ENCODE measurements at regions not wholly inside any gene's neighbourhood (a gene's known extent, or its start where the extent isn't known, plus 50 kb on each side); places are given as distances from the start of the nearest gene placed in this dataset.

DNA sequence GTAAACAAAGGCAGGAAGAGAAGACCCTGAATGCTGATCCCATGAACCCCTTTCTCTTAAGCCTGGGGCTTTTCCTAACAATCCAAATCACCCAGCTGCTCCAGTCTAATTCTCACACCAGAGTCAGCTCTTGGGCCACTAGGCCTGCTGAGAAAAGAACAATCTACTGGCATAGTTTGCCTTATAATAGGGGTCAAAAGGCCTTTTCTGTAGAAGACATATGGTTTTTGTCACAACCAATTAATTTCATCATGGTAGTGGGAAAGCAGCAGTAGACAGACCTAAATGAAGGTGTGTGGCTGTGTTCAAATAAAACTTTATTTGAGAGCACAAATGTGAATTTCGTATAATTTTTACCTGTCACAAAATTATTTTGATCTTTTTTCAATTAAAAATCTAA, 994.7 kb upstream of the EPHA7 start:
- no peaks in the 10 kb centered on the region for H3K9me3 ChIP-seq
- 54 to 86% (median 73%) methylated on average over 1 of the region's 1 CpG for WGBS, 5 donors
- H3K4me1 ChIP-seq, result no peaks in the 10 kb centered on the region
- intact Hi-C loops (cut with DNase I; ENCODE audit: low total_unique reads), result no loop called here
- no peak overlapping the region for H3K27ac ChIP-seq
- no peaks in the 10 kb centered on the region for H3K27me3 ChIP-seq (replicated peaks in 1 of 7)
- no peak for DNase-seq
- H3K4me3 ChIP-seq, result no peak overlapping the region
- H3K36me3 ChIP-seq, result no peaks in the 10 kb centered on the region
- TF ChIP-seq POLR2AphosphoS5 (IDR thresholded peaks at IDR 0.05) (no peak), POLR2A (IDR thresholded peaks at IDR 0.05) (no peak)
- TF ChIP-seq, protein P1, sequence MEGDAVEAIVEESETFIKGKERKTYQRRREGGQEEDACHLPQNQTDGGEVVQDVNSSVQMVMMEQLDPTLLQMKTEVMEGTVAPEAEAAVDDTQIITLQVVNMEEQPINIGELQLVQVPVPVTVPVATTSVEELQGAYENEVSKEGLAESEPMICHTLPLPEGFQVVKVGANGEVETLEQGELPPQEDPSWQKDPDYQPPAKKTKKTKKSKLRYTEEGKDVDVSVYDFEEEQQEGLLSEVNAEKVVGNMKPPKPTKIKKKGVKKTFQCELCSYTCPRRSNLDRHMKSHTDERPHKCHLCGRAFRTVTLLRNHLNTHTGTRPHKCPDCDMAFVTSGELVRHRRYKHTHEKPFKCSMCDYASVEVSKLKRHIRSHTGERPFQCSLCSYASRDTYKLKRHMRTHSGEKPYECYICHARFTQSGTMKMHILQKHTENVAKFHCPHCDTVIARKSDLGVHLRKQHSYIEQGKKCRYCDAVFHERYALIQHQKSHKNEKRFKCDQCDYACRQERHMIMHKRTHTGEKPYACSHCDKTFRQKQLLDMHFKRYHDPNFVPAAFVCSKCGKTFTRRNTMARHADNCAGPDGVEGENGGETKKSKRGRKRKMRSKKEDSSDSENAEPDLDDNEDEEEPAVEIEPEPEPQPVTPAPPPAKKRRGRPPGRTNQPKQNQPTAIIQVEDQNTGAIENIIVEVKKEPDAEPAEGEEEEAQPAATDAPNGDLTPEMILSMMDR (IDR thresholded peaks at IDR 0.05 in 8 of 11, conservative IDR thresholded peaks at IDR 0.05 in 3 of 11), result no peak

DNA sequence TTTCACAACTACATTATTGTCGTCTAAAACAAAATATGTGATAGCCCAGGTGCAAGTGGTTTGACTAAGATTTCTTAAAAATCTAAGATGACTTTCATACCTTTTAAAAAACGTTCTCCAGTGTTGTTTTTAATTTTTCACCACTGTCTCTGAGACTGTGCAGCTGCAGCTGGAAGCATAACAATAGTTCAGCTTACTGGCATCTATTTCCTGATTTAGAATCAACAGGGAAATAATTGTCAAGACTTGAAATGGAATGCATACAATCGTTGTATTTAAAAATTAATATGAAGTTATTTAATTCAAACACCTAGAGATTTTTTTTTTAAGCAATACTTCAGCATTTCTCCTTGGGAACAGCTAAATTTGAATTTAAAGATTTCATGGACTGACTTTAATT, 982.0 kb upstream of the EPHA7 start:
- 37 to 44% (median 40%) methylated on average over 3 of the region's 3 CpGs for WGBS, 5 donors
- H3K4me1 ChIP-seq, result no peaks in the 10 kb centered on the region
- no peaks in the 10 kb centered on the region for H3K9me3 ChIP-seq
- H3K27me3 ChIP-seq (replicated peaks in 1 of 7), result no peaks in the 10 kb centered on the region
- no peaks in the 10 kb centered on the region for H3K36me3 ChIP-seq
- no peak overlapping the region for H3K27ac ChIP-seq
- TF ChIP-seq POLR2AphosphoS5 (IDR thresholded peaks at IDR 0.05) (no peak), POLR2A (IDR thresholded peaks at IDR 0.05) (no peak)
- TF ChIP-seq, protein P1 (IDR thresholded peaks at IDR 0.05 in 8 of 11, conservative IDR thresholded peaks at IDR 0.05 in 3 of 11), result no peak
- no peak overlapping the region for H3K4me3 ChIP-seq
- DNase-seq, result no peak
- intact Hi-C loops (cut with DNase I; ENCODE audit: low total_unique reads), result no loop called here

DNA sequence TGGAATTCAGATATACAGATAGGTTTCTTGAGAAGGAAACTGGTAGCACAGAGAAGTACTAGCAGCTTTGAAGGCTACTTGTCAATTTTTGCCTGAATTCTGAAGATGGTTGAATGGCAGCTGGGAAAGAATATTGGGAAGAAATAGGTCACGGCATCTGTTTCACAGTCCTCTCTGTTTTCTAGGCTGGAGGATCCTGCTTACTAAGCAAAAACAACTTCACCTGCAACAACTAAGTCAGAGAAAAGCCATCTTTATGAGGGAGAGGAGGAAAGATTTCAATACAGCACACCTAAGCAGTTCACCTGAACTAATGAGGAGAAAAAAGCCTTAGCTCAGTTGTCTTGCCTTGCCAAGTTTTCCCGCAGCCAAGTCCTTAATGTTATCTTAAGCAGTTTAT, 975.5 kb upstream of the EPHA7 start:
- Histone ChIP-seq H3K4me3 (no peak overlapping the region), H3K27me3 (replicated peaks in 1 of 7) (no peaks in the 10 kb centered on the region), H3K27ac (no peak overlapping the region), H3K36me3 (no peaks in the 10 kb centered on the region), H3K9me3 (no peaks in the 10 kb centered on the region), H3K4me1 (no peaks in the 10 kb centered on the region)
- DNase-seq, result no peak
- TF ChIP-seq, protein P1 (IDR thresholded peaks at IDR 0.05 in 8 of 11, conservative IDR thresholded peaks at IDR 0.05 in 3 of 11), result no peak
- TF ChIP-seq POLR2AphosphoS5 (IDR thresholded peaks at IDR 0.05), result no peak
- no peak for TF ChIP-seq POLR2A (IDR thresholded peaks at IDR 0.05)
- WGBS, 5 donors, result 87 to 97% (median 90%) methylated on average over 2 of the region's 2 CpGs
- intact Hi-C loops (cut with DNase I; ENCODE audit: low total_unique reads), result no loop called here

DNA sequence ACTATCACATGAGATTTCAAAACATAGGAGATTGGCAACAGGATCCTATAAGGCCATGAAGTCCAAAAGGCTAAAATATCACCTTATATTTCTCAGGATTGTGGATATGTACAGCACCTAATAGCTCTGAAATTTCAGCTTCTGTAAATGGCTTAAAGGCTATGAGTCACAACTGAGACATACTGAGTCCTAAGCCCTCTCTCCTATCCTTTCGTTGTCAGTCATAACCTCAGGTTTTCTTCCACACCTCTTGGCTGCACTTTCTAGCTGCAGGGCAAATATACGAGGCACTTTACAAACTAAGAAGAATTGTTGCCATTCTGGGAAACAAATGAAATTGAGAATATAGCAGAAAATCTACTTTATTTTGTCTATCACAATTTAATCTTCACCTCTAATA, 969.9 kb upstream of the EPHA7 start:
- Histone ChIP-seq H3K4me3 (no peak overlapping the region), H3K27ac (no peak overlapping the region), H3K9me3 (no peaks in the 10 kb centered on the region), H3K36me3 (no peaks in the 10 kb centered on the region), H3K4me1 (no peaks in the 10 kb centered on the region), H3K27me3 (replicated peaks in 1 of 7) (no peaks in the 10 kb centered on the region)
- intact Hi-C loops (cut with DNase I; ENCODE audit: low total_unique reads), result no loop called here
- 73 to 84% (median 76%) methylated on average over 2 of the region's 2 CpGs for WGBS, 5 donors
- TF ChIP-seq, protein P1 (IDR thresholded peaks at IDR 0.05 in 8 of 11, conservative IDR thresholded peaks at IDR 0.05 in 3 of 11), result no peak
- TF ChIP-seq POLR2A (IDR thresholded peaks at IDR 0.05) (no peak), POLR2AphosphoS5 (IDR thresholded peaks at IDR 0.05) (no peak)
- DNase-seq, result no peak
